NCI-H1930 (cell line): ENCODE measurements at regions not wholly inside any gene's neighbourhood (a gene's known extent, or its start where the extent isn't known, plus 50 kb on each side); places are given as distances from the start of the nearest gene placed in this dataset.
"Not testable (repeated sequence)": the region's sequence is repeated elsewhere in the genome, so short reads cannot be mapped to it uniquely, and the experiment has no call there.

Source experiments
- DNase-seq, 2 experiments: peaks; one replicate each; lab custom pipeline; 2025; lab: John Stamatoyannopoulos, UW

DNA sequence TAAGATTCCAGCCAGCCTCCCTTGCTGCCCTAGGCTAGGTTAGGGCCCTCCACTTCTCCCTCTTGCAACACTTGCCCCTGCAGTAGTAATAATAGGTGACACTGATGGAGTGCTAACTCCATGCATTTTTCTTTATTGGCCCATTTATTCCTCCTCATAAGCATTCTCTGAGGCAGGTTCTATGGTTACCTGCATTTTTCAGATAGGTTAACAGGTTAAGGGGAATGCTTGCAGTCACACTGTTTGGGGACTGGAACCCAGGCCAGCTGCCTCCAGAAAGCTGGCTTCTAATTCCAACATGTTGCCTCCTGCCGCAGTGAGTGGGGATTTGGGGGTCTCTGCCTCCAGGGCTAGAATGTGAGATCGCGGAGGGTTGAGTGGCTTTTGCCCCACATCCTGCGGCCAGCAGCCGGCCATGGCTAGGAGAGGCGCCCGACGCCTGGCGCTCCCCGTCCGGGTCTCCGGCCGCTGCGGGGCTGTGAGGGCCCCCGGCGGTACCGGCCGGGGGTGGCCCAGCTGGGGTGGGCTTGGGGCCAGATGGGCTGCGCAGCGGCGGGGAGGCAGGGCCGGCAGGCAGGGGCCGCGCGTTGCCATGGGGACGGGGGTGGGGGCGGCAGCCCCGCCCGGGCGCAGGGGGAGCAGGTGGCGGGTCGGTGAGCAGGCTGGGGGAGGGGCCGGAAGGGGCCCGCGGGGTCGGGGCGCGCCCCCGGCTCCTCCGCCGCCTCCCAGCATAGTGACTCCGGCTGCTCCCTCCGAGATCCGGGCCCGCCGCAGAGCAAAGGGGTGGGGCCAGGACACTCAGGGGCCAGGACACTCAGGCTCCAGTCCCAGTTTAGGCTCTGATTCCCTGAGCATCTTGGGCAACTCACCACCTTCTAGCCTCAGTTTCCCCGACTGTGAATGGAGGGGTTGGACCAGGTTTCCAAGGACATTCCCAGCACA lies 68.4 kb upstream of the SSBP3 start:
- DNase-seq: no peak

DNA sequence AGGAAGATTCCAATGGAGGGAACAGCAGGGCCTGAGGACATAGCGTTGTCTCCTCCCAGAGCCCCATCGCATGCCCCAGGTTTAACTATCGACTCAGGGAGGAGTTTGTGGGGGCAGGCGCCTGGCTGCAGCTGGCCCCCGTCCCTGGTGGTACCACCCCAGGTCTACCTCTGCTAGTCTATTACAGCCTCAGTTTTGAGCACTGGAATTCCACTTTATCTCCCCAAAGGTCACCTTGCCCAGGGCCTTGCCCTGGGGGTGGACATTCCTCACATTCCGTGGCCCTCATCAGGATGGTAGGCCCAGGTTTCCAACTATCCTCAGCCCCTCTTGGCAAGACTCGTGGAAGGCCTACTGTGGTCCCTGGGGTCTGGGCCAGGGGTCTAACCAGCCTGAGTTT lies 65.4 kb upstream of the SSBP3 start:
- no peak for DNase-seq

DNA sequence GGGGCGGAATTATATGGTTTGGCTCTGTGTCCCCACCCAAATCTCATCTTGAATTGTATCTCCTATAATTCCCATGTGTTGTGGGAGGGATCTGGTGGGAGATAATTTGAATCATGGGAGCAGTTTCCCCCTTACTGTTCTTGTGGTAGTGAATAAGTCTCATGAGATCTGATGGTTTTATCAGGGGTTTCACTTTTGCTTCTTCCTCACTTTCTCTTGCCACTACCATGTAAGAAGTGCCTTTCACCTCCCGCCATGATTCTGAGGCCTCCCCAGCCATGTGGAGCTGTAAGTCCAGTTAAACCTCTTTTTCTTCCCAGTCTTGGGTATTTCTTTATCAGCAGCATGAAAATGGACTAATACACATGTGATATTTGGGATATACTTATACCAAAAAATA lies 63.2 kb upstream of the SSBP3 start:
- DNase-seq: not testable (repeated sequence)

DNA sequence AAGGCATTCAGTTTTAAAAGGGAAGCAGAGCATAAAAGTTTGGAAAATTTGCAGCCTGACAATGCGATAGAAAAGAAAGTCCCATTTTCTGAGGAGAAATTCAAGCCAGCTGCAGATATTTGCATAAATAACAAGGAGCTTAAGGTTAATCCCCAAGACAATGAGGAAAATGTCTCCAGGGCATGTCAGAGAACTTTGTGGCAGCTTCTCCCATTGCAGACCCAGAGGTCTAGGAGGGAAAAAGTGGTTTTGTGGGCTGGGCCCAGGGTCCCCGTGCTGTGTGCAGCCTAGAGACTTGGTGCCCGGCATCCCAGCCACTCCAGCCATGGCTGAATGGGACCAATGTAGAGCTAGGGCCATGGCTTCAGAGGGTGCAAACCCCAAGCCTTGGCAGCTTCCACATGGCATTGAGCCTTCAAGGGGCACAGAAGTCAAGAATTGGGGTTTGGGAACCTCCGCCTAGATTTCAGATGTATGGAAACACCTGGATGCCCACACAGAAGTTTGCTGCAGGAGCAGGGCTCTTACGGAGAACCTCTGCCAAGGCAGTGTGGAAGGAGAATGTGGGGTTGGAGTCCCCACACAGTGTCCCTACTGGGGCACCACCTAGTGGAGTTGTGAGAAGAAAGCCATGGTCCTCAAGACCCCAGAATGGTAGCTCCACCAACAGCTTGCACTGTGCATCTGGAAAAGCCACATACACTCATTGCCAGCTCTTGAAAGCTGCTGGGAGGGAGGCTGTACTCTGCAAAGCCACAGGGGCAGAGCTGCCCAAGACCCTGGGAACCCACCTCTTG lies 62.3 kb upstream of the SSBP3 start:
- not testable (repeated sequence) for DNase-seq

DNA sequence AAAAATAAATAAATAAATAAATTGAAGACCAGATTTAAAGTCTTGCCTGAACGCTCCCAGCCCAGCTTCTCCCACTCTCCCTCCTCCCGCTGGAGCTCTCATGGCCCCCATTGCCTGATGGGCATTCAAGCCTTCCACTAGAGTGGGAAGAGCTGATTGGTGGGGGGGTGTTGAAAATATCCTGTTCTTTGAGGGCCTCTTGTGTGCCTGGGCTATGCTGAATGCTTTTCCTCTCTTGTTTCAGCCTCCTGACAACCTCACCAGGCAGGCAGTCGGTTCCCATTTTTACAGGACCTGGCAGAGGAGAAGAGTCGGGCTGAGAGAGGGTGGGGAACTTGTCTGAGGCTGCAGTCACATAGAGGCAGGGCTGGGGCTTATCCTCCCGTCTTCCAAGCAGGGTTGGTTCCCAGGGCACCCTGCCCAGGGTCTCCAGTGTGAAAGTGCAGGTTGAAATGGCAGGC lies 59.2 kb upstream of the SSBP3 start:
- no peak for DNase-seq

DNA sequence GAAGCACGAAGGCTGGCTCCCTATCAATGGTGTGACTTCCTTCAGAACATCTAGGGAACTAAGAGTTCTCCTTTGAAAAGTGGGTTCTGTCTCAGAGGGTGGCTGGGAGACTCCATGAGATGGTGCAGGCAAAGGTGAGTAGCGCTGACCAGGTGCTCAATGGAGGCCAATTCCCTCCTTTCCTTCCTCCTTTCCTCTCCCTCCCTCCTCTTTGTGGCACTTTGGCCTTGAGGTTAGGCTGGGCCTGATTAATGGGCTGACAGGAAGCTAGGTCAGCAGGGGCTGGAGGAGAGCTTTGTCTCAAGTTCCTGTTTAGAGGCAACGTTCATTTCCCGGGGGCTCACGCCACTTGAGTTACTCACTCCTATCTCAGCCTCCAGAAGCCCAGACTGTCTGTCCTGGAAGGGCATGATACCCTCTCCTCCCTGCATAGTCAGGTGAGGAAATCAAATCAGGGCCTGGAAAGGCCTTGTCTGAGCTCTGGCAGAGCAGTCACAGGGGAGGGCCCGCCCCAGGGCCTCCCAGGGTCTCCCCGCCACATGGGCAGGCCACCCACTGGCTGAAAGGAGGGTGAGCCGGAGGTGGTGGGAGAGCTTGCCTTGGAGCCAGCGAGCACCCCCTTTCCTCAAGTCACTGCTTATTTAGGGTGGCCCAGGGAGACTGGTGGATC lies 58.4 kb upstream of the SSBP3 start:
- DNase-seq: no peak

DNA sequence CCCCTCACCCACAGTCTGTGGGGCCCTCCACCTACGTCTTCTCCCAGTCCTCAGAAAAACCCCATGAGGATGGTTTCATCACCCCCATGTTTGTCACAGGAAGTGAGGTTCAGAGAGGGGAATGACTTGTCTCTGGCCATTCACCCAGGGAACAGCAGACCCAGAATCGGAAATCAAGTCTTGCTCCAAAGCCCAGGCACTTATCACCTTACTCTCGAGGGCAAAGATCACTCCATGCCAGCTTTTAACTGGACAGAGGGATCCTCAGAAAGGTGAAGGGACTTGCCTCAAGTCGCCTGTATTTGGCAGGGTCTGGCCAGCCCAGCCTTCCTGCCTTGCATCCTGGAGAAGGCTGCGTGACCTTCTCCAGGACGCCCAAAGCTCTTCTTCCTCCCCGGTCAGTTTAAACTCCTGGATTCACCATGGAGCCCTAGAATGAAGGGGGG lies 57.9 kb upstream of the SSBP3 start:
- no peak for DNase-seq

DNA sequence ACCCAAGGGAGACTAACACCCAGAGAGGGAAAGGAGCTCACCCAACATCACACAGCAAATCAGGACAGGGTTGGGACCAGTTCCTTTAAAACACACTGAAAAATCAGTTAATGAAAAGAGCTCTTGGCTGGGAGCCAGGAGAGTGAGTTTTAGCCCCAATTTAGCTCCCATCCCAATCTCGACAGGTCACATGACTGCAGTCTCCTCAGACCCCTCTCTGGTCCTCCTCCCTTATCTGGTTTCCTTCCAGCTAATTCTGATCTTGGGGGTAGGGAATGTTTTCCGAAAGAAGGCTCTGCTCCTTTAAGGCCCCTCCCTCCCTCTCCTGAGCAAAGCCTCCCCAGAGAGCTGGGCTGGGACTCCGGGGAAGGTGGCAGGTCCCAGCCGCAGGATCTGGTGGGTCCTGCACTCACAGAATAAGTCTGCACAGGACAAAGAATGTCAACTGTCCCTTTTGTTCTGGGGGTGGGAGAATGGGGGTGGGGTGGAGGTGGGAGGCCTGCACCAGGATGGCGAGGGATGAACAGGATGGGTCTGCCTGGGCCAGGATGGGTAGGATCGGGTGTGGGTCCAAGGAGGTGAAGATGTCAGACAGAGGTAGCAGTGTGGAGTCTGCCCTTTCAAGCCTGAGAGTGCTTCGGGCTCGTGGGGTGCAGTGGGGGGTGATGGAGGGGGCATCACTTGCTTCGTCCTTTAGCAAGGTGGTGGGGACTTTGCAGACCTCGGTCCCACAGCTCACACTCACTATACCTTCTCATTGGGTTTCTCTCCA lies 57.3 kb upstream of the SSBP3 start:
- DNase-seq: no peak

DNA sequence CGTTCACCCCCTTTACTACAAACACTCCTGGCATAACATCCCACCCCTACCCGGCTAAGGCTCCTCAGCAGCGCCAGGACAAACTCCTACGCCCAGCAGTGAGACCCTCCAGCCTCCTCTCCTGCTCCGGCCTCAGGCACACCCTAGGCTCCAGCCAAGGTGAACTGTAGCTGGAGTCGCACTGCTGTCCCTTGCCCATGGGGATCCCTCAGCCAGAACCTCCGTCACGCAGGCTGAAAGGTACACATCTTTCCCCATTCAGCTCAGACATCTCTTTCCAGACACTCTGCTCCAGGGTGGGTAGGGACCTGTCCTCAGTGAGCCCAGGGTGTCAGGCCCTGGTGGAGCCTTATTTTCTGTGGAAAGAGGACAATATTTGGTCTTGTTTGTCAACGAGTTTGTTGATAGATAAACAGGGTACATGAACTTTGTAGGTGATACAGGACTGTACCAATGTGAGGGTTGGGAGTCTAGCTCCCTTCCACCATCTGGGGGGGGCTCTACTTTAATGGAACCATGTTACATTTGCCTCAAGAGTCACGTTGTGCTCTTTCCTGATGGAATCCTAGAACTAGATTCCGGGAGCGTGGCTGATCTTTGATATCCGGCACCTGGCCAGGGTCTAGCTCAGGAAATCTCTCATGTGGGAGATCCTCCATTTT lies 56.5 kb upstream of the SSBP3 start:
- no peak for DNase-seq

DNA sequence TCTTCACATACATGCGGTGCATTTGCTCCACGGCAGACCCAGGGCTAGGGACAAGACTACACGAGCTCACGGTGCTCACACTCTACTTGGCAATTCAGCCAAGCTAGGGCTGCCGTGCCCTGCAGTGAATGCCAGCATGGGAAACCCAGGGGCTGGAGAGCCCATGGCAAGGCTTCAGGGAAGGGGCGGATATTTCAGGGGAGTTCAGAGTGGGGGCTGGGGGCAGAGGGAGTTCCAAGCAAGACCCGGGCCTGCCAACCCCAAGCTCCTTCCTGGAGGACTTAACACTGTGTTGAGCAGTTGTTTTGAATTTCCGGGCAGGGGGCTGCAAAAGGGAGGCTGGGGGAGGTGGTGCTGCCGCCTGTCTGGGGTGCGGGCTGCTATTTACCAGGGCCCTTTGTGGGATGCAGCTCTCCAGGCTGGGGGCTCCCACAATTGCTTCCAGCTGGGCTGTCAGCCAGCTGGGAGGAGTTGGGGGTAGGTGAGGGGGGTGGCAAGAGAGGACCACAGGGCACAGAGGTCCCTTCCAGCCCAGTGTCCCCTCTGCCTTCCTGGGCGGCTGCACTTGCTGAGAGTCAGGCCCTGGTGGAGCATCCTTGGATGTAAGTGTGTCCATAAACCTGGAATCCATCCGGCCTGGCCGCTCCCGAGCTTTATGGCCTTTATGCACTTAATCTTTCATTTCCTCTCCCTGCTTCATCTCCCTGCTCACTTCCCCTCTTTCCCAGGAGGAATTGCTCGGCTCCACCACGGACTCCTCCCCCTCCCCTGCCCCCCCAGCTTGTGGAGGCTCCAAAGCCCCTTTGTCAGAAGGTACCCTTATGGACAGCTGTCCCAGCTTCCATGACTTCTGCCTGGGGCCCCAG lies 55.8 kb upstream of the SSBP3 start:
- no peak for DNase-seq

DNA sequence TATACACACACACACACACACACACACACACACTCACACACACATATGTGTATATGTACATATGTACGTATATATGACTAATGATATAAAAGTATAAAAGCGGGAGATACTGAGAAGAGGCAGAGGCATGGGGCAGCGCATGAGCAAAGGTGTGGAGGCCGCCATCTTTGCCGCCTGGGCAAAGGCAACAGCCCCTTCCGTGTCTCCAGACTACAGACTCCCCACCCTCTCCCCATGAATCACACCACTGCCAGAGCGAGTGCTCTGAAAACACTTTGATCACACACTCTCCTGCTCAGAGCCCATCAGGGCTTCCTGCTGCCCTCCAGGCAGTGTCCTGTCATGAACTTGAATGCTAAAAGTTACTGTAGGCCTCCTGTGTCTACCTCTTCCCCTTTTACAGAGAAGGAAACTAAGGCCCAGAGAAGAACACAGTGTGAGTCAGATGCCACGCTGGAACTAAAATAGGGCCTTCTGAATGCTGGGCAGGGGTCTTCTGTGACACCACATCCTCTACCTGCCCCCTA lies 54.7 kb upstream of the SSBP3 start:
- DNase-seq: no peak

DNA sequence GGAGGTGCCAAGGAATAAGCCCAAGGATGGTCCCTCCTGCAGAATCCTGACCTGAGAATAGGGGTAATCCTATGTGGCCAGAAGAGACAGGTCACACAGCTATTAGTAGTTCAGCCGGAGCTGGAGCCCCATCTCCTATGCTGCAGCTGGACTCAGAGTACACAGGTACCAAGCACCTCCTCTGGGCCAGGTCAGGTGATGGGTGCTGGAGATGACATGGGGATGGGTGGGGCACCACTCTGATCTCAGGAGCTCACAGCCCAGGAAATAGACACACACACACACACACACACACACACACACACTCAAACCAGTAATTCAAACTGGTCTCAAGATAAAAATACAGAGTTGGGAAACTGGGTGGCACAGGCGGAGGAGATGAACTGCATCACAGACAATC lies 54.2 kb upstream of the SSBP3 start:
- no peak for DNase-seq

DNA sequence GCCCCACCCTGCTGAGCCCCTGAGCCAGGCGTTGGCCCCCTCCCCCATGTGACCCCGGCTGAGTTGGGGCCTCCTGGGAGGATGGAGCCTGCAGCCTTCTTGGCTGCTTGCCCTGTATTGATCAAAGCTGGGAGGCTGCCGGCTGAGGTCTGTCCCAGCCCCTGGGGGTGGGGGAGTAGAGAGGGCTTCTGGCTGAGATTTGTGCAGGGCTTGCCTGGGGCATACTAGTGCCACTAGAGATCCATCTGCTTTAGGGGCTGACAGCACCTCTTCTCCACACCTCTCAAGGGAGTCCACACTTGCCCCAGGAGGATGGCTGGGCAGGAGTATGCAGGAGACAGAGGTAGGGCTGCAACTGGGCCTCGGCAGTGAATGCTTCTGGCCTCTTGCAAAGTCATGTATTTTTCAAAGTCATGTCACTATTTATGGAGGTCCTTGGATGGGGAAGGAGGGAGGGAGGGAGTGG lies 53.6 kb upstream of the SSBP3 start:
- DNase-seq: no peak

DNA sequence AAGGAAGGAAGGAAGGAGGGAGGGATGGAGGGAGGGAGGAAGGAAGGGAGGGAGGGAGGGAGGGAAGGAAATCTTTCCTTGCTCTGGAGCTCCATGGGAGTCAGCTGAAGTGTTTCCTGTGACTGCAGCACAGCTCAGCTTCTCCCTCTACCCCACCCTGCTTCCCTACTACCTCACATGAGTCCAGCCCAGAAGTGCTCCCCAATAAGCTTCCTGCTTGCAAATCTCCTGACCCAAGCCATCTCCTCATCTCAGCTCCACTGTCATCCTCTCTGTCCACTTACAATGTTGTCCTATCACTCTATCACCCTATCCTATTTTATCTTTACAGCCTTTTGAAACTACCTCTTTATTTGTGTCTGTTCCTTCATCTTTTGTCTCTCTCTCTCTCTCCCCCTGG lies 52.9 kb upstream of the SSBP3 start:
- no peak for DNase-seq

DNA sequence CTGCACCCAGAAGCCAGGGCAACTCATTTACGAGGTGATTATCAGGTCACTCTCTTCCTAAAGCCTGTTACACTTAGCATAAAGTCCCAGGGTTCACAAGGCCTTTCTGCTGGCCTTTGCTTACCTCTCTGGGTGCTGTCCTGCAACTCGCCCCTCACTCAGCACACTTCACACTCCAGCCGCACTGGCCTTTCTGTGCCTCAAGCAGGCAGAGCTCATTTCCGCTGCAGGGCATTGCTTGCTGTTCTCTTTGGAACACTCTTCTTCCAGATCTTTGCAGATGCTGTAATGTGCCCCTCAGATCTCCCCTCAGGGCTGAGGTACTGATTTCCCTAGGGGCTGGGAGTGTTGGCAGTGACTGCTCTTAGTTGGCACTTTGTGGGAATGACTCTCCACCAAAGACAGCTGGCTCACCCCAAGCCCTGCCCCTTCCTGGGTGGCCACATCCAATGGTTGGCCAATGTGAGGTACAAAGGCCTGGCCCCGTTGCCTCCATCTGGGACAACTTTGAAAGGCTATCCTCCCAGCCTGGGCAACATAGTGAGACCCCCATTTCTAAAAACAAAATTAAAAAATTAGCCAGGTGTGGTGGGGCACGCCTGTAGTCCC lies 50.8 kb upstream of the SSBP3 start:
- no peak for DNase-seq

DNA sequence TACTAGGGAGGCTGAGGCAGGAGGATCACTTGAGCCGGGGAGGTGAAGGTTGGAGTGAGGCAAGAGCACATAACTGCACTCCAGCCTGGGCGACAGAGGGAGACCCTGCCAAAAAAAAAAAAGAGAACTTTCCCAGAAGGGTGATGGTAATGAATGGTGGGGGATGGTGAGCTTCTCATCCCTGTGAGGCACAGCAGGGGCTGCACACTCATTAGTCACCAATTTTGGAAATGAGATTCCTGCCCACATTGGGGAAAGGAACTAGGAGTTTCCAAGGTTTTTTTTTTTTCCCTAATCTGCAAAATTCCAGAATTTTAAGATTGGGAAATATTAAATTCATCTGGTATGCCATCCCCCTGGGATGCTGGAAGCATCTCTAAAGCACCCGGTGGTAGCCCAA lies 50.2 kb upstream of the SSBP3 start:
- no peak for DNase-seq
